ENCODE measurements at regions not wholly inside any gene's neighbourhood (a gene's known extent, or its start where the extent isn't known, plus 50 kb on each side); places are given as distances from the start of the nearest gene placed in this dataset.
"Not testable (repeated sequence)": the region's sequence is repeated elsewhere in the genome, so short reads cannot be mapped to it uniquely, and the experiment has no call there.

- DNase-seq, result no peak
These were observed 311.2 kb upstream of the PRR16 start for GRCh38 chr5:120152931-120153330.

DNA sequence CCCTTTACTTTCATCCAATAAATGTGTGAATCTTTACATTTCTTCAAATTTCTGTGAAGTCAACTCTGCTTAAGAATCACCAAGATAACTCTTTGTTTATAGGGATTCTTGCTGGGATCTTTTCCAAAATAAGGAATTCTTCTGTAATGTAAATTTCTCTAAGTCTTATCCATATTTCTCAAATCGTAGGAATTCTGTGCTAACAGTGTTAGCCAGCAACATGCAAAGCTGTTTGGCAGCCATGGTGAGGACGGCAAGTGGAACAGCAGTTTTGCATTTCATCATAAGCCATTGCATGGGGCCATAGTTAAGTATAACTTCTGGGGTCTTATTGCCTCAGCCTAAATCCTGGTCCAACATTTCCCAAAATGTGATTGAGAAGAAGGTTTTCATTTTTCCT lies 310.5 kb upstream of the PRR16 start:
- no peak for DNase-seq

- no peak for DNase-seq
These were observed 308.2 kb upstream of the PRR16 start for GRCh38 chr5:120155873-120156272.

DNA sequence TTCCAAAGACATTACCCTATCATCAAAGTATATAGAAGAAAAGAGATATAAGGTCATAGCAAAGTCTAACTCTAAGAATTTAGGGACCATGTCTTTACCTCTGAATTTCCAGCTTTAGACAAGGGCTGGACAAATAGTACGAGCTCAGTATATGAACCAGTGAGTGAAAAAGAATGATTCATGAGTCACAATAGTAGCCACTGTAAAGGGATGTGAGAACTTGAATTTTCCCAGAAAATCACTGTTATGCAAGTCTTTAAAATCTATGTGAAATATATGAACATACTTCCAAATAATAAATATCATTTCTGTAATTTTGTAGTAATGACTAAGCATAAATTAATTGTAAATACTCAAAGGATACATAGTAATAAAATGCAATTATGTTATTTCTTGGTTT lies 305.9 kb upstream of the PRR16 start:
- peak; percentile 18 for DNase-seq

GRCh38 chr5:120159155-120159554 lies 304.9 kb upstream of the PRR16 start:
- no peak for DNase-seq

- peak; percentile 71 for DNase-seq
These were observed 303.8 kb upstream of the PRR16 start for GRCh38 chr5:120160124-120160895.

DNA sequence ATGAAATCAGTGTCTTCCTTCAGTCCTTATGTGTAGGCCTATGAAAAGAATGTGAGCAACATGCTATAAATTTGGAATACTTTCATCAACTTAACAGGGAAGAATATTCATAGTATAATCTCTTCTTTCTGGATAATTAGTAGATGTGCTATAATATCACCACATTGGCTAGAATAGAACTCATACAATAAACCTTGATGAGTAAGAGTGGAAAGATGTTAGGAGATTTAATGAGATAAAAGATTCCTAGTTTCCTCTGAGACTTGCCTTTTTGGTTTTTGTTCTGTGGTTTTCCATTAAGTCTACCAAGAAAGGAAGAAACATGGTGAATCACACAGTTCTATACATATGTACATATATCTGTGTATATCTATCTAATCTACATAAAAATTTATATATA lies 301.8 kb upstream of the PRR16 start:
- DNase-seq, result peak; percentile 9

- no peak for DNase-seq
These were observed 300.1 kb upstream of the PRR16 start for GRCh38 chr5:120164037-120164436.

GRCh38 chr5:120164986-120165385 lies 299.1 kb upstream of the PRR16 start:
- DNase-seq, result no peak

DNA sequence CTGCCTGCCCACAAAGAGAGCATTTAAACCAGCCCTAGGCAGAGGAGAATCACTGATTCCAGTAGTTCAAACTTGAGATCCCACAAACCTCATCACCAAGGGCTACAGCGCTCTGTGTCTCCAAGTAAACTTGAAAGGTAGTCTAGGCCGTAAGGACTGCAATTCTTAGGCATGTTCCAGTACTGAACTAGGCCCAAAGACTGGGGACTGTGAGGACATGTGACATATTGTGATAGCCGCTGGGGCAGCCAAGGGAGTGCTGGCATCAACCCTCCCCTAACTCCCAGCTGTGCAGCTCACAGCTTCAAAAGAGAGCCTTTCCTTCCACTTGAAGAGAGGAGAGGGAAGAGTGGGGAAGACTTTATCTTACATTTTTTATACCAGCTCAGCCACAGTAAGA lies 291.0 kb upstream of the PRR16 start:
- no peak for DNase-seq

DNA sequence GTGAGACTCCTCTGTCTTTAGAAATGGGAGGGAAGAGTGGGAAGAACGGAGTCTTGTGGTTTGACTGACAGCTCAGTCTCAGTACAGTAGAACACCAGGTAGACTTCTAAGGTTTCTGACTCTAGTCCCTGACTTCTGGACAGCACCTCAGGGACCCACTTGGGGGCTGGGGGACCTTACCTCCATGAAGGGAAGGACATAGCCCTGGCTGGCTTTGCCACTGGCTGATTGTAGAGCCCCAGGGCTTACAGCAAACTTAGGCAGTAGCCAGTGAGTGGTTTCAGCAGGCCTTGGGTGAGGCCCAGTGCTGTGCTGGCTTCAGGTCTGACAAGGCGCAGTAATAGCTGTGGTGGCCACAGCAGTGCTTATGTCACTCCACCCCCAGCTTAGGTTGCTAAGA lies 290.0 kb upstream of the PRR16 start:
- no peak for DNase-seq

DNA sequence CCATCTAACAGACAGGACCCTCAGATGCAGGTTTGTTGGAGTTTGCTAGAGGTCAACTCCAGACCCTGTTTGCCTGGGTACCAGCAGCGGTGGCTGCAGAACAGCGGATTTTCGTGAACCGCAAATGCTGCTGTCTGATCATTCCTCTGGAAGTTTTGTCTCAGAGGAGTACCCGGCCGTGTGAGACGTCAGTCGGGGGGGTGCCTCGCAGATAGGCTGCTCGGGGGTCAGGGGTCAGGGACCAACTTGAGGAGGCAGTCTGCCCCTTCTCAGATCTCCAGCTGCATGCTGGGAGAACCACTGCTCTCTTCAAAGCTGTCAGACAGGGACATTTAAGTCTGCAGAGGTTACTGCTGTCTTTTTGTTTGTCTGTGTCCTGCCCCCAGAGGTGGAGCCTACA lies 282.9 kb upstream of the PRR16 start:
- not testable (repeated sequence) for DNase-seq

- DNase-seq, result not testable (repeated sequence)
These were observed 269.4 kb upstream of the PRR16 start for GRCh38 chr5:120194650-120195049.

GRCh38 chr5:120199559-120199958 lies 264.5 kb upstream of the PRR16 start:
- no peak for DNase-seq

- peak; percentile 15 for DNase-seq
These were observed 257.0 kb upstream of the PRR16 start for GRCh38 chr5:120207129-120207528.

- DNase-seq, result no peak
These were observed 247.1 kb upstream of the PRR16 start for GRCh38 chr5:120217001-120217400.

GRCh38 chr5:120219988-120220387 lies 244.1 kb upstream of the PRR16 start:
- no peak for DNase-seq

DNA sequence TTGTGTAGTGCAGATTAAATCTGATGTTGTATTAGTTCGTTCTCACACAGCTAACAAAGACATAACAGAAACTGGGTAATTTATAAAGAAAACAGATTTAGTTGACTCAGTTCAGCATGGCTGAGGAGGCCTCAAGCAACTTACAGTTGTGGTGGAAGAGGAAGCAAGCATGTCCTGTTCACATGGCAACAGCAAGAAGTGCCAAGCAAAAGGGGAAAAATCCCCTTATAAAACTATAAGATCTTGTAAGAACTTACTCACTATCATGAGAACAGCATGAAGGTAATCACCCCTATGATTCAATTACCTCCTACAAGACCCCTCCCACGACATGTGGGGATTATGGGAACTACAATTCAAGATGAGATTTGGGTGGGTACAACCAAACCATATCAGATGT lies 238.6 kb upstream of the PRR16 start:
- DNase-seq, result no peak

DNA sequence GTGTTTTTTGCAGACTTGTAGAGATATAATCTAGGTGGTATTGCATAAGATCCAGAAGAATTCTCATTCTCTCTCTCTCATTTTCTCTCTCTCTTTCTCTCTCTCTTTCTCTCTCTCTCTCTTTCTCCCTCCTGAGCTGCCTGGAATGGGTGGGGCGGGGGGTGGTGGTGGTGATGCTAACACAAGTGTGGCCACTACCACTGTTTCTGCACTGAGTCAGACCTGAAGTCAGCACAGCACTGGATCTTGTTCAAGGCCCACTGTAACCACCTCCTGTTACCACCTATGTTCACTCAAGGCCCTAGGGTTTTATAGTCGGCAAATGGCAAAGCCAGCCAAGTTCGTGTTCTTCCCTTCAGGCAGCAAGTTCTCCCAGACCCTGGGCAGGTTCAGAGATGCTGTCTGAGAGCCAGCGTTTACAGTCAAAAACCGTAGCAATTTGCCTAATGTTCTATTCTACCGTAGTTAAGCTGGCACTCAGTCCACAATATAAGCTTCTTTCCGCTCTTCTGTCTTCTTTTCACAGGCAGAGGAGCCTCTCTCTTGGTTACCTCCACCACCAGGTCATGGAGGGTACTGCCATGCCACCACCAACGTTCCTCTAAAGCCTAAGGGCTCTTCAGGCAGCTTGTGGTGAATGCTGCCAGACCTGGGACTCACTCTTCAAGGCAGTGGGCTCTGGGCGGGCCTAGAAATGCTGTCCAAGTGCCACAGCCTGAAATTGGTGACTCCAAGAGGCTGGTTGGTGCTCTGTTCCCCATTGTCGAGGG lies 235.7 kb upstream of the PRR16 start:
- DNase-seq, result no peak

GRCh38 chr5:120229036-120229435 lies 235.1 kb upstream of the PRR16 start:
- no peak for DNase-seq

DNA sequence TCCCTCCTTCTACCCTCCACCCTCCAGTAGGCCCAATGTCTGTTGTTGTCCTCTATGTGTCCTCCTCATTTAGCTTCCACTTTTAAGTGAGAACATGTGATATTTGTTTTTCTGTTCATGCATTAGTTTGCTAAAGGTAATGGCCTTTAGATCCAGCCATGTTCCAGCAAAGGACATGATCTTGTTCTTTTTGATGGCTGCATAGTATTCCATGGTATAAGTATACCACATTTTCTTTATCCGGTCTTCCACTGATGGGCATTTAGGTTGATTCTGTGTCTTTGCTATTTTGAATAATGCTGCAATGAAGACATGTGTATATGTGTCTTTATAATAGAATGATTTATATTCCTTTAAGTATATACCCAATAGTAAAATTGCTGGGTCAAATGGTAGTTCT lies 232.5 kb upstream of the PRR16 start:
- no peak for DNase-seq

GRCh38 chr5:120236360-120236759 lies 227.7 kb upstream of the PRR16 start:
- DNase-seq, result no peak

GRCh38 chr5:120239086-120239485 lies 225.0 kb upstream of the PRR16 start:
- DNase-seq, result no peak

DNA sequence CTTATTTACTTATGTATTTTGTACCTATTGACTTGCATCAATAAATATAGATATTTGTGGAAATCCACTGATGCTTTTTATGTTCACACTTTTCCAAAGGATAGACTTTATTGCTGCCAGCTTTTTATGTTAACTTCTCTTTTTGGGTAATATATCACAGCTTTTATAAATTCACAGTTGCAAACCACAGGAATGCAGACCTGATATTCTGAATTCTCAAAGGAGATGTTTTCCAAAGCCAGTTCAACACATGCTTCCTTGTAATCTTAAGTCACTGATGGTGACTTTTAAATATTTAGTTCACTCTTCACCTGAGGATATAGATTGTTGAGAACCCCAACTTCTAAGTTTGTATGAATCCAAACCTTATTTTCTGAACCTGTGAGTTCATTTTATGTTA lies 223.4 kb upstream of the PRR16 start:
- DNase-seq, result peak; percentile 24
